ENCODE measurements at regions not wholly inside any gene's neighbourhood (a gene's known extent, or its start where the extent isn't known, plus 50 kb on each side); places are given as distances from the start of the nearest gene placed in this dataset.

DNA sequence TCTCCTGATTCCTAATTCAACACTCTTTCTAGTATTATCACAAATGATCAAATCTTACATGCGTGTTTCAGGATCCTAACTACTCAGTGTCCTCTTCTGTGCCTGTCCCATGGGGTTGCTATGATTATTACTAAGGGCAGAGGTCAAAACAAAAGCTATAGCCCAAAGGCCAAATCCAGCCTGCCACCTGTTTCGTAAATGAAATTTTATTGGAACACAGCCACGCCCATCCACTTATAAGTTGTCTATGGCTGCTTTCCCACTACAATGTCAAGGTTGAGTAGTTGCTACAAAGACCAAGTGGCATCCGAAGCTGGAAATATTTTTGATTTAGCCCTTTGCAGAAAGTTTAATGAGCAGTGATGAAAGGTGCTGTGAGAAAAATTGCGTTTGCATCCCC, 336.6 kb downstream of the TMEM114 start:
- TF ChIP-seq, protein P1, sequence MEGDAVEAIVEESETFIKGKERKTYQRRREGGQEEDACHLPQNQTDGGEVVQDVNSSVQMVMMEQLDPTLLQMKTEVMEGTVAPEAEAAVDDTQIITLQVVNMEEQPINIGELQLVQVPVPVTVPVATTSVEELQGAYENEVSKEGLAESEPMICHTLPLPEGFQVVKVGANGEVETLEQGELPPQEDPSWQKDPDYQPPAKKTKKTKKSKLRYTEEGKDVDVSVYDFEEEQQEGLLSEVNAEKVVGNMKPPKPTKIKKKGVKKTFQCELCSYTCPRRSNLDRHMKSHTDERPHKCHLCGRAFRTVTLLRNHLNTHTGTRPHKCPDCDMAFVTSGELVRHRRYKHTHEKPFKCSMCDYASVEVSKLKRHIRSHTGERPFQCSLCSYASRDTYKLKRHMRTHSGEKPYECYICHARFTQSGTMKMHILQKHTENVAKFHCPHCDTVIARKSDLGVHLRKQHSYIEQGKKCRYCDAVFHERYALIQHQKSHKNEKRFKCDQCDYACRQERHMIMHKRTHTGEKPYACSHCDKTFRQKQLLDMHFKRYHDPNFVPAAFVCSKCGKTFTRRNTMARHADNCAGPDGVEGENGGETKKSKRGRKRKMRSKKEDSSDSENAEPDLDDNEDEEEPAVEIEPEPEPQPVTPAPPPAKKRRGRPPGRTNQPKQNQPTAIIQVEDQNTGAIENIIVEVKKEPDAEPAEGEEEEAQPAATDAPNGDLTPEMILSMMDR (conservative IDR thresholded peaks at IDR 0.05 in 1 of 2, IDR thresholded peaks at IDR 0.05 in 1 of 2; ENCODE audit: extremely low read depth in 1 of 2, insufficient read depth in 1 of 2, low read depth in 1 of 2, low read length in 2 of 2) = no peak
- no peak for TF ChIP-seq EZH2 (IDR thresholded peaks at IDR 0.05; ENCODE audit: borderline replicate concordance, low read length)
